ENCODE measurements at regions not wholly inside any gene's neighbourhood (a gene's known extent, or its start where the extent isn't known, plus 50 kb on each side); places are given as distances from the start of the nearest gene placed in this dataset.

DNA sequence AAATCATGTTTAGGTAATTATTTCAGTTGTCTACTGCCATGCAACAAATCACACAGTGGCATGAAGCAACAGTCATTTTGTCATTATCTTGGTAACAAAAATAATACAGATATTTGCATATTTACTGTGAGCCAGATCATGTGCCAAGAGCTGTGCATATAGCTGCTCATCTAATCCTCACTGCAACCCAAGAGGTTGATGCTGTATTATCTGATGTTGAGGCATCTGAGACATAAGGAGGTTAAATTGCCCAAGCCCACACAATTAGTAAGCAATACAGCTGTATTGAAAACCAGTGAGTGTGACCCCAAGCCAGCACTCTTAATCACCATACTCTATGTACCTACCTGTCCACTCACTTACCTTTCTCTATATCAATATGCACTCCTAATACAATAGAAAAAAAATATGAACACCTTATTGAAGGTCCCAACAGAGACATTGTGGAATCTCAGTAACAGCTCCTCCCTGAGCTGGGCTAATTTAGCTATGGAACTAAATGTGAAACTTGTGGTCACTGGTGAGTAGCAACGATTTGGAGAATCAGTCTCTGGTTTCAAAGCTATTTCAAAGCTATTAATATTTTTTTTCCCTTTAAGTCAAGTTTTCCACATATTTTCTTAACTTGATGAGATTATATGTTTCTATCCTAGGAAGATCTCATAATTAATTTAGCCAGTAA, 185.2 kb downstream of the KLF12 start:
- no peak for ATAC-seq
- TF ChIP-seq RARB (CRISPR knock-in tag; IDR thresholded peaks at IDR 0.05) (no peak), TCF4 (CRISPR knock-in tag; IDR thresholded peaks at IDR 0.05; ENCODE audit: borderline replicate concordance) (no peak), ZFP30 (CRISPR knock-in tag; IDR thresholded peaks at IDR 0.05) (no peak), ZC3H10 (CRISPR knock-in tag; IDR thresholded peaks at IDR 0.05) (no peak), CSDC2 (CRISPR knock-in tag; IDR thresholded peaks at IDR 0.05) (no peak), ISL1 (CRISPR knock-in tag; IDR thresholded peaks at IDR 0.05) (no peak), PPARA (CRISPR knock-in tag; IDR thresholded peaks at IDR 0.05; ENCODE audit: borderline replicate concordance) (no peak), TOX (CRISPR knock-in tag; IDR thresholded peaks at IDR 0.05; ENCODE audit: borderline replicate concordance) (no peak)
- TF ChIP-seq, protein P1, sequence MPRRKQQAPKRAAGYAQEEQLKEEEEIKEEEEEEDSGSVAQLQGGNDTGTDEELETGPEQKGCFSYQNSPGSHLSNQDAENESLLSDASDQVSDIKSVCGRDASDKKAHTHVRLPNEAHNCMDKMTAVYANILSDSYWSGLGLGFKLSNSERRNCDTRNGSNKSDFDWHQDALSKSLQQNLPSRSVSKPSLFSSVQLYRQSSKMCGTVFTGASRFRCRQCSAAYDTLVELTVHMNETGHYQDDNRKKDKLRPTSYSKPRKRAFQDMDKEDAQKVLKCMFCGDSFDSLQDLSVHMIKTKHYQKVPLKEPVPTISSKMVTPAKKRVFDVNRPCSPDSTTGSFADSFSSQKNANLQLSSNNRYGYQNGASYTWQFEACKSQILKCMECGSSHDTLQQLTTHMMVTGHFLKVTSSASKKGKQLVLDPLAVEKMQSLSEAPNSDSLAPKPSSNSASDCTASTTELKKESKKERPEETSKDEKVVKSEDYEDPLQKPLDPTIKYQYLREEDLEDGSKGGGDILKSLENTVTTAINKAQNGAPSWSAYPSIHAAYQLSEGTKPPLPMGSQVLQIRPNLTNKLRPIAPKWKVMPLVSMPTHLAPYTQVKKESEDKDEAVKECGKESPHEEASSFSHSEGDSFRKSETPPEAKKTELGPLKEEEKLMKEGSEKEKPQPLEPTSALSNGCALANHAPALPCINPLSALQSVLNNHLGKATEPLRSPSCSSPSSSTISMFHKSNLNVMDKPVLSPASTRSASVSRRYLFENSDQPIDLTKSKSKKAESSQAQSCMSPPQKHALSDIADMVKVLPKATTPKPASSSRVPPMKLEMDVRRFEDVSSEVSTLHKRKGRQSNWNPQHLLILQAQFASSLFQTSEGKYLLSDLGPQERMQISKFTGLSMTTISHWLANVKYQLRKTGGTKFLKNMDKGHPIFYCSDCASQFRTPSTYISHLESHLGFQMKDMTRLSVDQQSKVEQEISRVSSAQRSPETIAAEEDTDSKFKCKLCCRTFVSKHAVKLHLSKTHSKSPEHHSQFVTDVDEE (CRISPR knock-in tag; IDR thresholded peaks at IDR 0.05): no peak
- TF ChIP-seq, protein P2, sequence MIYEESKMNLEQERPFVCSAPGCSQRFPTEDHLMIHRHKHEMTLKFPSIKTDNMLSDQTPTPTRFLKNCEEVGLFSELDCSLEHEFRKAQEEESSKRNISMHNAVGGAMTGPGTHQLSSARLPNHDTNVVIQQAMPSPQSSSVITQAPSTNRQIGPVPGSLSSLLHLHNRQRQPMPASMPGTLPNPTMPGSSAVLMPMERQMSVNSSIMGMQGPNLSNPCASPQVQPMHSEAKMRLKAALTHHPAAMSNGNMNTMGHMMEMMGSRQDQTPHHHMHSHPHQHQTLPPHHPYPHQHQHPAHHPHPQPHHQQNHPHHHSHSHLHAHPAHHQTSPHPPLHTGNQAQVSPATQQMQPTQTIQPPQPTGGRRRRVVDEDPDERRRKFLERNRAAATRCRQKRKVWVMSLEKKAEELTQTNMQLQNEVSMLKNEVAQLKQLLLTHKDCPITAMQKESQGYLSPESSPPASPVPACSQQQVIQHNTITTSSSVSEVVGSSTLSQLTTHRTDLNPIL (CRISPR knock-in tag; IDR thresholded peaks at IDR 0.05; ENCODE audit: low read depth): no peak

DNA sequence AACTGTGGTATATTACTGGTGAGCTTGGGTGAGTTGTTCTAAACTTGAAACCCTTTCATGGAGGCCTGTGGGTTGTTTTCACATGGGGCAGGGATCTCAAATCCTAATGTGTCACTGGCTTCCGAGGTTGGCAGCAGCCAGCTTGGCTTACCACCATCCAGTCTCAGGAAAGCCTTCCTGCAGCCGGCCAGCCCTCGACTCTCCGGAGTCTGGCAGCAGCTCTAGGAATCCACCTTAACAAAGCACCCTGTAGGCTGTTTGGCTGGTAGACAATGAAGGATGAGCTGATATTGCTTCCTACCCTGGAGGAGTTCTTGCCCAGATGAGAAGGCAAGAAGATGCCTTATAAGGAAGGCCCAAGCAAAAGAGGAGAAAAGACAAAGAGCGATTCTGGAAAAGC, 188.3 kb downstream of the KLF12 start:
- peak; percentile 65 for ATAC-seq
- no peak for TF ChIP-seq ZNF565 (CRISPR knock-in tag; conservative IDR thresholded peaks at IDR 0.05; ENCODE audit: low read depth)
- no peak for TF ChIP-seq TOX (CRISPR knock-in tag; IDR thresholded peaks at IDR 0.05; ENCODE audit: borderline replicate concordance)
- TF ChIP-seq TCF4 (CRISPR knock-in tag; IDR thresholded peaks at IDR 0.05; ENCODE audit: borderline replicate concordance): no peak
- TF ChIP-seq ISL1 (CRISPR knock-in tag; IDR thresholded peaks at IDR 0.05): no peak
- no peak for TF ChIP-seq RARB (CRISPR knock-in tag; IDR thresholded peaks at IDR 0.05)

DNA sequence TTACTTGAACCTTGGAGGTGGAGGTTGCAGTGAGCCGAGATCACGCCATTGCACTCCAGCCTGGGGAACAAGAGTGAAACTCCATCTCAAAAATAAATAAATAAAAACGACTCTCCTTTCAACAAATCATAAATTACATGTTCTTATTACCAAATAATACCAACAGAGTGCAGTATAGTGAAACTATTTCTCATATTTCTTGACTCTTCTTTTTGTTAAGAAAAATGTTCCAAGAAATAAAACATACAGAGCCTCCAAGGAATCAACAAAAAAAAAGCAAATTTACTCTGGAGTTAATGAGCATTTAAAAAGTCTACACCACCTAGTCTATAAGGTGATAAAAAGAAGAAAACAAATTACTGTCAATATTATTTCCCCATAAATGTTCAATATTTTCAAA, 188.8 kb downstream of the KLF12 start:
- no peak for ATAC-seq
- TF ChIP-seq BACH2 (CRISPR knock-in tag; IDR thresholded peaks at IDR 0.05; ENCODE audit: borderline replicate concordance): no peak
- TF ChIP-seq, protein P1 (CRISPR knock-in tag; IDR thresholded peaks at IDR 0.05): no peak

DNA sequence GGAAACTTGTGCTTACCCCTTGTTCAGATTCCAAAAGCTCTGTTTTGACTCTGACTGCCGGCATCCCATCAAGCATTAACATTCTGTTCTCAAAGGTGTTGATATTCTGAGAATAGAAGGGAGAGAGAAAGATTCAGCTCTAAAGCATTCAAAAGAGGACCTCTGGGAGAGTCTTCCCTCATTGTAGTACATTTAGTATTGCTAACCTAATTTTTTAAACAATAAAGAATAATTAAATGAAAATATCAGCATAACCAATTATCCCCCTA, 190.3 kb downstream of the KLF12 start:
- ATAC-seq: no peak
- no peak for TF ChIP-seq GLIS3 (CRISPR knock-in tag; IDR thresholded peaks at IDR 0.05)
- no peak for TF ChIP-seq ZNF8 (CRISPR knock-in tag; IDR thresholded peaks at IDR 0.05)
- no peak for TF ChIP-seq ZFP30 (CRISPR knock-in tag; IDR thresholded peaks at IDR 0.05)
- TF ChIP-seq ISL1 (CRISPR knock-in tag; IDR thresholded peaks at IDR 0.05): no peak; the same call in 1 of the 2 replicates
- TF ChIP-seq PPARA (CRISPR knock-in tag; IDR thresholded peaks at IDR 0.05; ENCODE audit: borderline replicate concordance): no peak
- TF ChIP-seq, protein P3, sequence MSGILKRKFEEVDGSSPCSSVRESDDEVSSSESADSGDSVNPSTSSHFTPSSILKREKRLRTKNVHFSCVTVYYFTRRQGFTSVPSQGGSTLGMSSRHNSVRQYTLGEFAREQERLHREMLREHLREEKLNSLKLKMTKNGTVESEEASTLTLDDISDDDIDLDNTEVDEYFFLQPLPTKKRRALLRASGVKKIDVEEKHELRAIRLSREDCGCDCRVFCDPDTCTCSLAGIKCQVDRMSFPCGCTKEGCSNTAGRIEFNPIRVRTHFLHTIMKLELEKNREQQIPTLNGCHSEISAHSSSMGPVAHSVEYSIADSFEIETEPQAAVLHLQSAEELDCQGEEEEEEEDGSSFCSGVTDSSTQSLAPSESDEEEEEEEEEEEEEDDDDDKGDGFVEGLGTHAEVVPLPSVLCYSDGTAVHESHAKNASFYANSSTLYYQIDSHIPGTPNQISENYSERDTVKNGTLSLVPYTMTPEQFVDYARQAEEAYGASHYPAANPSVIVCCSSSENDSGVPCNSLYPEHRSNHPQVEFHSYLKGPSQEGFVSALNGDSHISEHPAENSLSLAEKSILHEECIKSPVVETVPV (CRISPR knock-in tag; IDR thresholded peaks at IDR 0.05): no peak
- no peak for TF ChIP-seq BACH2 (CRISPR knock-in tag; IDR thresholded peaks at IDR 0.05; ENCODE audit: borderline replicate concordance)
- no peak for TF ChIP-seq SNAI2 (CRISPR knock-in tag; IDR thresholded peaks at IDR 0.05)
- TF ChIP-seq, protein P2 (CRISPR knock-in tag; IDR thresholded peaks at IDR 0.05; ENCODE audit: low read depth): no peak
- TF ChIP-seq, protein P1 (CRISPR knock-in tag; IDR thresholded peaks at IDR 0.05): no peak
- no peak for TF ChIP-seq ZNF70 (CRISPR knock-in tag; IDR thresholded peaks at IDR 0.05)
- TF ChIP-seq CSDC2 (CRISPR knock-in tag; IDR thresholded peaks at IDR 0.05): no peak
- TF ChIP-seq ZFP3 (CRISPR knock-in tag; IDR thresholded peaks at IDR 0.05): no peak
- no peak for TF ChIP-seq TOX (CRISPR knock-in tag; IDR thresholded peaks at IDR 0.05; ENCODE audit: borderline replicate concordance)
- TF ChIP-seq, protein P4, sequence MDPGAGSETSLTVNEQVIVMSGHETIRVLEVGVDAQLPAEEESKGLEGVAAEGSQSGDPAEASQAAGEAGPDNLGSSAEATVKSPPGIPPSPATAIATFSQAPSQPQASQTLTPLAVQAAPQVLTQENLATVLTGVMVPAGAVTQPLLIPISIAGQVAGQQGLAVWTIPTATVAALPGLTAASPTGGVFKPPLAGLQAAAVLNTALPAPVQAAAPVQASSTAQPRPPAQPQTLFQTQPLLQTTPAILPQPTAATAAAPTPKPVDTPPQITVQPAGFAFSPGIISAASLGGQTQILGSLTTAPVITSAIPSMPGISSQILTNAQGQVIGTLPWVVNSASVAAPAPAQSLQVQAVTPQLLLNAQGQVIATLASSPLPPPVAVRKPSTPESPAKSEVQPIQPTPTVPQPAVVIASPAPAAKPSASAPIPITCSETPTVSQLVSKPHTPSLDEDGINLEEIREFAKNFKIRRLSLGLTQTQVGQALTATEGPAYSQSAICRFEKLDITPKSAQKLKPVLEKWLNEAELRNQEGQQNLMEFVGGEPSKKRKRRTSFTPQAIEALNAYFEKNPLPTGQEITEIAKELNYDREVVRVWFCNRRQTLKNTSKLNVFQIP (CRISPR knock-in tag; IDR thresholded peaks at IDR 0.05; ENCODE audit: borderline replicate concordance, low read depth): no peak
- no peak for TF ChIP-seq ARNTL (CRISPR knock-in tag; IDR thresholded peaks at IDR 0.05; ENCODE audit: borderline replicate concordance, low read depth)
- no peak for TF ChIP-seq RARB (CRISPR knock-in tag; IDR thresholded peaks at IDR 0.05)
- no peak for TF ChIP-seq ZNF565 (CRISPR knock-in tag; conservative IDR thresholded peaks at IDR 0.05; ENCODE audit: low read depth)
